ENCODE measurements at regions not wholly inside any gene's neighbourhood (a gene's known extent, or its start where the extent isn't known, plus 50 kb on each side); places are given as distances from the start of the nearest gene placed in this dataset.

DNA sequence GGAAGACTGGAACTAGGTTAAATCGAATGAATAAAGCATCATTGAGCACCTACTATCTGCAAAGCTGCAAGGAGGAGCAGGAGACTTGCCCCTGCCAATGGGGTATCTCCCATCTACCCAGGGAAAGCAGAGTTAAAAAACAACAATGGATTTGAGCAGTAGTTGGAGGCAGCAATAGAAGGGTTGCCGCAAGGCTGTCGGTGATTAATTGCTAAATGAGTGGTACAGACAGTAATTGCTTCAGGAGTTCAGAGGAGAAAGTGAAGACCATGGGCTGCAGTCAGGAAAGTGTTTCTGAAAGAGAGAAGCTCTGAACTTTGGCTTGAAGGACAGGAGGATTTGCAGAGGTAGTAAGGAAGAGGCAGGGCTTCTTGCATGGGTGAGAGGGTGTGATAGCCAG, 152.9 kb downstream of the ACTL8 start:
- no peak for DNase-seq (ENCODE audit: low read depth)

DNA sequence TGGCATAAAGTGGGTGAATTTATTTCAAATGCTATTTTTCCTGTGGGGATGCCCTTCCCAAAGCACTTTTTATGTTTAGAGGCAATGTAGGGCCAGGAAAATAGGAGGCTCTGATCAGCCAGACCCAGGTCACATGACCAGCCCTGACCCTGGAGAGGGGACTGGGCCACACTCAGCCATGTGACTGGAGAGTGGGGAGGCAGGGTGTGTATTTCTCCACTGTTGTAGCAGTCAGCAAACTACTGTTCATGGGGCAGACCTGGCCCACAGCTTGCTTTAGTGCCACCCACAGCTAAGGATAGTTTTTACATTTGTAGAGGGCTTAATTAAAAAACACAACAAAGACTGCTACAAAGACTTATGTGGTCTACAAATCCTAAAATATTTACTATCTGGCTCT, 153.8 kb downstream of the ACTL8 start:
- no peak for DNase-seq (ENCODE audit: low read depth)

DNA sequence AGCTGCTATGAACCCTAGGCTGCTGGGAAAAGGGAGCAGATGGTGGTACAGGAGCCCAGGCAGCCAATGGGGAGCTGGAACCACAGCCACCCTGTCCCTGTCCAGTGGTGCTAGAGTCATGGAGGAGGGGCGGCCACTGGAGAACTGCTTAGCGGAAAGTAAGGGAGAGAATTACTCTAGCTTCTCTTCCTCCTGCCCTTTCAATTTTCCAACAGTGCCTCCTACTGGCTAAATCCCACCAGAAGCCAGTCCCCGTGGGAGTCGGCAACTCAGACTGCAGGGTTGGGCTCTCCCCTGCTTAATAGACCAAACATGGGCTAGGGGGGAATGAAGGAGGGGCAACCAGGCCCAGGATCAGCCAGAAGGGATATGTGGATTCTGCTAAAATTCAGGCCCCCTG, 154.5 kb downstream of the ACTL8 start:
- DNase-seq (ENCODE audit: low read depth) = no peak

DNA sequence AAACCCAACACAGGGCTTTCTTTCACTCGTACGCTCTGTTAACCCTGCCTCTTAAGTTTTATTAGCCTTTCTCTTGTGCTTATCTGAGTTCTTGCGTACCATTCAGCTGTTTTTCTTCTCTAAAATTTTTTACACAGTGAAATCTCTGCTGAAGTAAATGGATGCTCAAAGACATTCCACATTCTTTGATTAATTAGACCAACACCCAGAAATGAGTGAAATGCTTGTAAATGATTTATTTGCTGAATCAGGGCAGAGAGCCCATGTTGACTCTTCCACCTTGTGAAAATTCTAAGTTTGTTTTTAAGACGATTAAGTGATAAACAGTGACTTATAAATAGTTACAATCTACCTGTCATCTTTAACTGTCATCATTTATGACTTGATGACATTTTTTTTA, 156.7 kb downstream of the ACTL8 start:
- no peak for DNase-seq (ENCODE audit: low read depth)

DNA sequence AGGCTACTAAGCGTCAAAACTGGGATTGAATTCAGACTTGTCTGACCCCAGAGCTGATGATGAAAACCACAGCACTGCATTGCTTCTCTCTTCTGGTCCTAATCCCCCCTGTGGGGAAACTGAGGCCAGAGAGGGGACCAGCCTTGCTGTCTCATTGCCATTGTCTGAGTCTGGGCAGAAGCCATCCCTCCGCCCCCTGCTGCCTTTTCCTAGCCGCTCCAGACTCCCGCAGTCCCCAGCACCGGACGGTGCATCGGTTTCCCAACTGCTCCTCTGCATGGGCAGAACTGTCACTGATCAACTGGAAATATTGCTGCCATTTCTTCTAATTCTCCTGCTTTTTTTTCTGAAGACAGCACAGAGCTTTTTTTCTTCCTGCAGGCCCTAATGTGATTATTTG, 157.4 kb downstream of the ACTL8 start:
- no peak for DNase-seq (ENCODE audit: low read depth)

GRCh38 chr1:17913326-17914115, 158.4 kb downstream of the ACTL8 start:
- DNase-seq (ENCODE audit: low read depth) = no peak

GRCh38 chr1:17914131-17914530, 159.0 kb downstream of the ACTL8 start:
- DNase-seq (ENCODE audit: low read depth) = no peak

- no peak for DNase-seq (ENCODE audit: low read depth)
Measured at GRCh38 chr1:17914987-17915386, 159.9 kb downstream of the ACTL8 start.

DNA sequence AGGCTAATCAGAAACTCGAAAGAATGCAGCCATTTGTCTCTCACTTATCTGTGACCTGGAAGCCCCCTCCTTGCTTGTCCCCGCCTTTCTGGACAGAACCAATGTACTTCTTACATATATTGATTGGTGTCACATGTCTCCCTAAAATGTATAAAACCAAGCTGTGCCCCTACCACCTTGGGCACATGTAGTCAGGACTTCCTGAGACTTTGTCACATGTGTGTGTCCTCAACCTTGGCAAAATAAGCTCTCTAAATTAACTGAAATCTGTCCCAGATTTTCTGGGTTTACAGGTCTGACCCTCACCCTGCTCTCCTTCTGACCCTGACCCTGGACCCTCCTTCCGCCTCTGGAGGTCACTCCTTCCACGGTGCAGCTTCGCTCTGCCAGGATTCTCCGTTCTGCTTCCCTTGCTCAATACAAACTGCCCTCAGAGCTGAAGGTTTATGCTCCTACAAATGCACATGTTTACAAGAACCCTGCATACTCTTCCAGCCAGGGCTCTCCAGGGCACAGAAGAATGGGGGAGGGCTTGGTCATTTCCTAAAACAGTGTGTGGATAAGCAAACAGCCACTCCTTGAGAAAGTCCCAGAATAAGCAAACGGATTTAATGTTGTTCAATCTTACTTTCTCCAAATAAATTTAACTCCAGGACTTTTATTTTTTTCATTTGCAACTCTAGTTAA, 160.5 kb downstream of the ACTL8 start:
- no peak for DNase-seq (ENCODE audit: low read depth)

DNA sequence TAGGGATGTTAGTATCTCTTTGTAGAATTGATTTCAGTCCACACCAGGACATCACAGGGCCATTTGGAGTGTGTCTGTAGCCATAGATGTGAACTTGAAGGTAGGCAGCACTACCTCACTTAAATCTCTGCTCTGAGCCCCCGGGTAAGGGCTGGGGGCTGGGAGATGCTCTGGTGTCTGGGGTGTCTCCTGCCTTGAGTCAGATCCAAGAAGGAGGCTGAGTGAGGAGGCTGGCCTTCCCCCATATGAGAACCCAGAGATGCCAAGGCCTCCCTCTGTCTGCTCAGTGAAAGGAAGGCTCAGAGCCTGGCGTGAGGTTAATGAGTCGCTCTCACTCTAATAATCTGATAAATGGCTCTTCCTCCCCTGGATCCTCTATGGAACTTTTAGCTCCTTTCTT, 161.6 kb downstream of the ACTL8 start:
- no peak for DNase-seq (ENCODE audit: low read depth)

DNA sequence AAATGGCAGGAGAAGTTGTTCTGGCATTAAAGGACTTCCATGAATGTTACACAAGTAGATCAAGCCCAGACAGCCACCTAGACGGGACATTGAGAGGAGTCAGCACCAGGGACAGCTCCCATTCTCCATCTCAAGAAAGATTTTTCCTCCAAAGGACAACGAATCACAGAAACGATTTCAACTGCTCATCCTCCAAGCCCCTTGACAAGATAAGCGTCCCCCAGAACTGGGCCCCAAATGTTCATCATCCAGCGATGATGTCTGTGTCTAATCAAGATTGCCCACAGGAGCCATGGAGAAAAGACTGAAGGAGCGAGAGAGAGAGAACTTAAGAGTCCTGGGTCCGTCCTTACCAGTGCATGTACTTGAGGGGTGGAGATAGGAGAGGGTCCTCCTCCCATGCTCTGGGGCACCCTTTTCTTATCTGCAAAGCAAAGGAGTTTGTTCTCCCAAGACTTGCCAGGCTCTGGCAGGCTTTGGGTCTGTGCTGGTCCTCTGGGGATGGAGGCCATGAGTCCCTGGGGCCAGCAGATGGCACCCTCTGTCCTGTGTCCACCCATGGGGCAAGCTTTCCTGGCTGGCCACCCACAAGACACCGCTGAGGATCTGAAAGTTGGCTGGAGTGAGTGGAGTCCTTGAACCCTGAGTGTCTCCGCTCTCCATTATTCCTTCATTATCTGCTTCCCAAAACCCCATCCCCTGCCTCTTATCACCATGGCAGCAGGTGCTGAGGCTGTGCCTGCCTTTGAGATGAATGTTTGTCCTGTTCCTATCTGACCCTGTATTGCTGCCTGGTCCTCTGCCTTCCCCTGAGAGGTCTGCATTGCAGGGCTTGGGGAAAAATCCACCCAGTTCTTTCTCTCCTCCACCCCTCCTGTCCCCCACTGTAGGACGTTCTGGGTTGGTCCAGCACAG, 164.6 kb downstream of the ACTL8 start:
- no peak for DNase-seq (ENCODE audit: low read depth)

DNA sequence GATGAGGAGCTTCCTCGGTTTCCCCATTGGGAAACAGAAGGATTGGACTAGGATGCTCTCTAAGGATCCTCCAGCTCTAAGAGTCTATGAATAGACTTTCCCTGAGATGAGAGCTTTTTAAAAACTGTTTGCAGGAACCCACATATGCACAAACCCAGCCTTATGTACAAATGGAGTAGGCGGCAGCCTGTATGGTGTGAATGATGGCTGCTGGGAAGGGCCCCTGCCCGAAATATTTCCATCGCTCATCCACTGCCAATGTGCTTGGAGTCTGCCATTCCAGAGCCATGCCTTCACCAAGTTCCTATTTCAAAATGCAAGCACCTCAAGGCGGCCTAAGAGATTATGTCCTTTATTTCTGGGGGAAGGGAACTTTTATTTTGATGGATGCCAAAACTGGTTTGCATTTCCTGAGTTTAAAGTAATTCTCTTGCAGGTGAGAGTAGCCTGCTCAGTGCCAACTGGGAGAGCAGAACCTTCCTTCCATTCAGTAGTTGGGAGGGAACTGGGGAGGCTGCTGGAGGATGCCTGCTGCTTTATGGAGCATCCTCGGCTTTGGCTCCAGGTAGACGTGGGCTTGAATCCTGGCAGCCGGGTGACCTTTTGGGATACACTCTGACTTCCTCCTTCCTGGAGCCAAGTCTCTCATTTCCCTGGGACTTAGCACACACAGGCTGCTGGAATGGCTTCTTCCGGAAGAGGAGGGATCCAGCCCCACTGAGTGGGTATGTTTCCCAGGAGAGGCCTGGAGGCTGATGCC, 165.9 kb downstream of the ACTL8 start:
- no peak for DNase-seq (ENCODE audit: low read depth)

- no peak for DNase-seq (ENCODE audit: low read depth)
Measured at GRCh38 chr1:17922833-17923232, 167.7 kb downstream of the ACTL8 start.

DNA sequence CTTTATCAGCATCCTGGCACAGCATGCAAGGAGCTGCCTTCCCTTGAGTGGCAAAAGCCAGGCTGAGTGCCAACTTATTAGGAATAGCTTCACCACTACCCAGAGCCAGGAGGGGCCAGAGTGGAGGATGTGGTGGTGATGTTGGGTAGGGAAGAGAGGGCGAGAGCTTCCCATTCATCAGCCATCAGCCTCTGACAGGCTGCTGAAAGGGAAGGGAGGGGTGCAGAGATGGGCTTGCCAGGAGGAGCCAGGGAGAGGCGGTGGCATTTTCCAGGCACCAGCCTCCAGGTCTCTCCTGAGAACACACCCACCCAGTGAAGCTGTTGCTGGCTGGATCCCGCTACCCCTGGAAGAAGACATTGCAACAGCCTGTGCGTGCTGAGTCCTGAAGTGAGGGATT, 168.5 kb downstream of the ACTL8 start:
- DNase-seq (ENCODE audit: low read depth) = no peak

- no peak for DNase-seq (ENCODE audit: low read depth)
Measured at GRCh38 chr1:17924578-17924977, 169.4 kb downstream of the ACTL8 start.

DNA sequence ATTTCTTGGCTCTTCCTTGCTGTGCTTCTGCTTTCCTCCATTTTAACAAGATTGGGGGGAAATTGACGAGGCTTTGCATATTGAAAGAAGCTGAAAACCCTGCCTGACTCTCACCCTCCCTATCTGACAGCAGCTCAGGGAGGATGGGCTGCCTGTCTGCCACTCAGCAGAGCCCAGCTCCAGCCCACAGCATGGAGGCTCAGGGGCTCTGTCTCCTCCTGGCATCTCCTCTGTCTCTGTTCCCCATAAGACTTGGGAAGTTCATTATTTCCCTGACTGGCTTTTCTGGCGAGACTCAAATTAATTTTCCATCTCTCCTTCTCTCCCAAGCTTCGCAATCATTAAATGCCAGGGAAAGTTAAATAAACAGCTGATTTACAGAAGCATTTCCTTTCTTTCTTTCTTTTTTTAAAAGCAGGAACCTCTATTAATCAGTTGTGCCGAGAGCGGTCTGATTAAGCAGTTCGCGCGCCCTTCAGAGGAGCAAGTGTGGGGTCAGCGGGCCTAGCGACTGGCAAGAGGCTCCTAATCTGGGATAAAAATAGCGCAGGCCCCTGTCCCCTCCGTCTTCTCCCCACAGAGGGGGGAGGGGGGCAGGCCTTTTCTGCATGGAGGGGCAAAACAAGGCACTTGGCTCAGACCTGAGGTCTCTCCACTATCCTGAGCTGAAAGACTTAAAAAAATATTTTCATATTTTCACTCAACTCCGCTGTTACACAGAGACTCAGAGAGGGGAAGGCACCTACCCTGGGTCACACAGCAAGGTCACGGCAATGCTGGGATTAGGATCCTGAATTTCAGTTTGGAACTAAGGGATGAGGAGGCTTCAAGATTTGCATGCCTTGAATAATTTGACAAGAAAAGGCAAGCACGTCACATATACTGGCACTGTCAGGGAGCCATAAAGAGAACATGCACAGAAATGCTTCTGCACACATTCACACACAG, 170.4 kb downstream of the ACTL8 start:
- DNase-seq (ENCODE audit: low read depth) = no peak

DNA sequence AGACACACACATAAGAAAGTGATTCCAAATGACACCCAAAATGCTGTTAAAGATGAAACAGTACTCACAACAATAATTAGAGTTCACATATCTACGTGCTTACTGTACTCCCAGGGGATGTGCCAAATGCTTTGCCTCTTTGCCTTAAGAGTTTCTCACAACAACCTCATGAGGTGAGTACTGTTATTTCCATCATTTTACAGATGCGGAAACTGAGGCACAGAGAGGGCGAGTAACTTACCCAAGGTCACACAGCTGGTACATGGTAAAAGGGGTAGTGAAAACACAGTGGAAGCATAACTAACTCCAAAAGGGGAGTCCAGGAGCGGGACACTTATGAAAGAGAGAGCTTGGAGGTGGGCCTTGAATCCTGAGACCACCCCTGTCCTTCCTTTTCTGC, 171.8 kb downstream of the ACTL8 start:
- no peak for DNase-seq (ENCODE audit: low read depth)

GRCh38 chr1:17927952-17928351, 172.8 kb downstream of the ACTL8 start:
- DNase-seq (ENCODE audit: low read depth) = no peak

GRCh38 chr1:17929224-17929623, 174.1 kb downstream of the ACTL8 start:
- no peak for DNase-seq (ENCODE audit: low read depth)

DNA sequence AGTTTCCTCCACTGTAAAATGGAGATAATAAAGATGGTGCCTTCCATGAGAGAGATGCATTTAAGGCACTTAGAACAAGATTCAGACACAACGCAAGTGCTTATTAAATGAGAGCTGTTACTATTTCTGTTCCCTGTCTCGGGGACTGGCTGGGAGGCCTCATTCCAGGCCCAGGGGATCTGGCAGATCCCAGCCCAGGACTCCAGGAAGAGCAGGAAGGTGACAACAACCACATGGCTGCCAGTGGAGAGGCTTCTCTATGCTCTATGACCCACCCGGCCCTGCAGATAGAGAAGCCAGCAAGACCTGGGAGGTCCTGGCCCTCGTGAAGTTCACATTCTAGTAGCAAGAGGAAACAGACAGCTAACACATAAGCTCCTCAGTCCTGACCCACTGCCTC, 175.5 kb downstream of the ACTL8 start:
- DNase-seq (ENCODE audit: low read depth) = no peak

- DNase-seq (ENCODE audit: low read depth) = no peak
Measured at GRCh38 chr1:17932164-17932563, 175.4 kb upstream of the IGSF21 start.

Data from HS-27A (cell line).